GM18511 (cell line): ENCODE measurements at regions not wholly inside any gene's neighbourhood (a gene's known extent, or its start where the extent isn't known, plus 50 kb on each side); places are given as distances from the start of the nearest gene placed in this dataset.
A peak's percentile ranks its signal among the peaks of the same experiment; 100 is the strongest.
"Not testable (repeated sequence)": the region's sequence is repeated elsewhere in the genome, so short reads cannot be mapped to it uniquely, and the experiment has no call there.

Experiments
- ATAC-seq: cut with Tn5 transposase; IDR thresholded peaks from one replicate; pipeline ENCODE4 v1.9.1; 2021; ENCODE audit warnings: mild to moderate bottlenecking, moderate library complexity; ENCODE audit not compliant: unreplicated experiment

DNA sequence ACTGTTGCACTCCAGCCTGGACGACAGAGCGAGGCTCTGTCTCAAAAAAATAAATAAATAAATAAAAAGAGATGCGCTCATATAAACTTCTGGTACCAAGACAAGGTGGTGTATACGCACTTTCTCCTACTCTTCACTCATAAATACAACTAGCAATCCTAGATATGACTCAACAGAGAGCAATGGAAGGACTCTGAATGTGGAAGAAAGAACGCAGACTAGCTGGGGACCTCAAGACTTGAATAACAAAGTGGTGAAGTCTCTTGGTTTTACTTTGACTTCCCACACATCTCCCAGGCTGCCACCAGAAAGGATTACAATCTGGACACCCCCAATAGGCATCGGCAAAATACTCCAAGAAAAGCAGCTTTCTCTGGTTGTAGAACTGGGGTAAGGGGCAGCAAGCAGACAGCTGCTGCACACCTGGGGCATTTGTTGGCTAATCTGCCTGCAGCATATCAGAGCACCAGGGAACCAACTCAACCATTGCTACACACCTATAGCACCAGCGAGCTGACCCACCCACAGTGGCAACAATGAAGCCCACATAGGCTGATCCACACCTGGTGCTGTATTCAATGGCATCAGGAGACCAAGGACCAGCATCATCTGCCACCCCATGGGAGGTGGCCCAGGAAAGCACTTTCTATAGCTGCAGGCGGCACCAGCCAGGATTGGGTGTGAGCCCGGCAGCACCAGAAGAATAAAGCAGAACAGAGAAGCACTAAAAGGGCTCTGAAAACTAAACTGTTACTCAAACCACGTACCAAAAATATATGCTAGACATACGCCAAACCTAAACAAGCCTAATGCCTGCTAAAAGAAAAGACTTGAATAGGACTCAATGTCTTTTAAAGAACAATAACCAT, 1231.7 kb upstream of the TMEM132C start:
- ATAC-seq = no peak

DNA sequence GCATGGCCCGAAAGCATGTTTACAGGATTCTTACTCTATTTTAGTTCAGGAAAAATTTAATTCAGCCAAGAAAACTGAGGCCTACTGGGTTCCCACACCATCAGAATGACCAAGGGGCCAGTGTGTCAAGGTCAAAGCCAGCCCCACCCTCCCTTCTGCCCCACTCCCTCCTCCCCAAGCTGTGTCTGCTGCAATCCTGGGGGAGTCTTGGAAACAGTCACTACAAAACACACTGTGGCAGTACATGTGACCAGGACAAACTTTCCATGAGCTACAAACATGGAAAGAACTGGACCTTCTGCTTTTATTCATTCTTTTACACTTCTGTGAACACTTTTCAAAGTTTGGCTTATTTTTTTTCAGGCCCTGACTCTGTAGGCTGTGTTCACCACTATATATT, 1228.8 kb upstream of the TMEM132C start:
- ATAC-seq = no peak

DNA sequence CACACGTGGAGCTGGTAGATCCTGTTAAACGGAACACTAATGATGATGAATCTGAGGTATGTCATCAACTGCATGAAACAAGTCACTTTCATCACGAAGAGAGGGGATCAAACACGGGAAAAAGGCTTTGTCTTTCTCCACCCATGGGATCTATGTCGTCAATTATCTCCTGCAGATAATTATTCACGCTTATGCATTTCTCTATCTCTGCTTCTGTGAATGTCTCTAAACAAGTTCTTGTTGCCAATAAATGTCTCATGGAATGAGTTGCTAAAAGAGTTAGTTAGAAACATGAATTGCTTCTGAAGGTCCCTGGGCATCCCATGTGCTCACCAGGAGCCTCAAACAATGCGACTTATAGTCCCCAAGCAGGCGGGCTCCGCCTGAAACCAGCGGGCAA, 1228.2 kb upstream of the TMEM132C start:
- ATAC-seq = no peak

DNA sequence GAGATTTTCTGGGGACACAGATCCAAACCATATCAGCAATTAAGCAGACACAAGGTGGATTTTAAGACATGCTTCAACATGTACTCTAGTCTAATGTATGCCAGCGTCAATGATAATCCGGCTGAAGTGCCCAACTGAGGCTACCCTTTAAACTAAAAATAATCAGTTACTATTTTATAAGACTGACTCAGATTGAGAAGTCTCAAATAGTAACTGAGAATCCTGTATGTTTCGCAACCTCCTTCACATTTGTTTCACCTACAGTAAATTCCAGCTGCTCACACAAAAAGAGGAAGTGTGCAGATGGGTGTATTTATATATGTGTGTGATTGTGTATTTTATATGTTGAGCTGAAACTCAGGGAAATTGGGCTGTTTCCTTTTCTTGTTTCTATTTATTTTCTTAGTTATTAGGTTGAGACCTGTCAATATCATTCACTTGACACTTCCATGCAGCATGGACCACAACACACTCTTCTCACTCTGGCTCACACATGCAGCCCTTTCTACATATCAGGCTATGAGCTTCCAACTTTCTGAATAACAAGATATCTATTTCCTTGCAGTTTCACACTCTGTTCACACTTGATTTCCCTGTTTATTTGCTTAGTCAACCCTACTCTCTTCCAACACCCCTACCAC, 1224.9 kb upstream of the TMEM132C start:
- ATAC-seq = peak; percentile 96

DNA sequence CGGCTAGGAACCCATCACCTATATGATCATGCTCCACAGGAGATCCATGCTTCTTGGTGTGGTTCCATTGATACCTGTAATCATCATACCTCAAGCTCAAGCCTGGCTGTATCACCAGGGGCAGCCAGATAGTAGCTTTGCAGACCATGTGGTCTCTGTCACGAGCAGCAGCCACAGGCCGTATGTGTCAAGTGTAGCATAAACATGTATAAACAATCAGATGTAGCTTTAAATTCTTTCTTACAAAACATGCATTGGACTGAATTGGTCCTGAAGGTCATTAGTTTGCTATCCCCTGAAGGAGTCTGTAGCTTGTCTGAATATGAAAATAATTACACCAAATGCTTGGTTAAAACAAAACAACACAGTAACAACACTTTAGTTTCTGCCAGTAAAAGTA, 1223.2 kb upstream of the TMEM132C start:
- ATAC-seq = no peak

DNA sequence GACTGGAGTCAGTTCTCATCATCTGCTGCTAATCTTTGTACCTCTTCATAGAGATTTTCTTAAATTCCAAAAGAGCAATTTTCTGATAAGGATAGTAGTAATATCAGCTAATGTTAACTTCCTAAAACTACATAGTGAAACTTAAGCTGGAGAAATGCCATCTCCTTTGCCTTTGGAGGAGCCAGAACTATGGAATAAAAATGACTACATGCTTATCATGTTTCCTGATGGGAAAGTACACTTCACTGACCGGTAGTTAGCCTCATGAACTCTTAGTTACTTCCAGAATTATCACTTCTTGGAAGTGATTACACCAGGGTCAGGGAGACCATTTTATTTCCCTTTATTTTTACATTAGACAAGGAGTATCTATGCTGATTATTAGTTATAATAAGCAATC, 1222.1 kb upstream of the TMEM132C start:
- ATAC-seq = no peak

DNA sequence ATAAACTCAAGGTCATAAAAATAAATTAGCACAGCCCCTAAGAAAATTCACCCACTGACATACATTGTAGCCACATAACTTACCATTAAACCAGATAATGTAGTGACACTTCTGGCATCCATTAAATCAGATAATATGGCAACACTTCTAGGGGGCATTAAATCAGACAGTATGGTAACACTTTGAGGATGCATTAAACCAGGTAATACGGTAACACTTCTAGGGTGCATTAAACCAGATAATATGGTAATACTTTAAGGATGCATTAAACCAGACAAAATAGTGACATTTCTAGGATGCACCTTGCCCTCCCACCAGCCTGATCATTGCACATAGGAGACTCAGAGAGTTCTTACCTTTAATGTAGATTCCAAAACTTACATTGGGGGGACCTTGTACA, 1220.5 kb upstream of the TMEM132C start:
- no peak for ATAC-seq

DNA sequence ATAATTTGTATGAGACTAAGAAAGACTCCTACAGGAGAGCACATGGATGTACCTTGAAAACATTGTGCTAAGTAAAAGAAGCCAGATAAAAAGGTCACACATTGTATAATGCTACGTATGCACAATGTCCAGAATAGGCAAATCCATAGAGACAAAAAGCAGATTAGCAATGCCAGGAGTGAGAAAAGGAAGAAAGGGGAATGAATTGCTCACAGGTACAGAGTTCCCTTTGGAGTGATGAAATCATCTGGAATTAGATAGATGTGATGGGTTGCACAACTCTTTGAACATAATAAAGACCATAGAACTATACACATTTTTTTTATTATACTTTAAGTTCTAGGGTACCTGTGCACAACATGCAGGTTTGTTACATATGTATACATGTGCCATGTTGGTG, 1218.9 kb upstream of the TMEM132C start:
- ATAC-seq = no peak

DNA sequence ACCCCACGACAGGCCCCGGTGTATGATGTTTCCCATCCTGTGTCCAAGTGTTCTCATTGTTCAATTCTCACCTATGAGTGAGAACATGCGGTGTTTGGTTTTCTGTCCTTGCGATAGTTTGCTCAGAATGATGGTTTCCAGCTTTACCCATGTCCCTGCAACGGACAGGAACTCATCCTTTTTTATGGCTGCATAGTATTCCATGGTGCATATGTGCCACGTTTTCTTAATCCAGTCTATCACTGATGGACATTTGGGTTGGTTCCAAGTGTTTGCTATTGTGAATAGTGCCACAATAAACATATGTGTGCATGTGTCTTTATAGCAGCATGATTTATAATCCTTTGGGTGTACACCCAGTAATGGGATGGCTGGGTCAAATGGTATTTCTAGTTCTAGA, 1218.4 kb upstream of the TMEM132C start:
- not testable (repeated sequence) for ATAC-seq

DNA sequence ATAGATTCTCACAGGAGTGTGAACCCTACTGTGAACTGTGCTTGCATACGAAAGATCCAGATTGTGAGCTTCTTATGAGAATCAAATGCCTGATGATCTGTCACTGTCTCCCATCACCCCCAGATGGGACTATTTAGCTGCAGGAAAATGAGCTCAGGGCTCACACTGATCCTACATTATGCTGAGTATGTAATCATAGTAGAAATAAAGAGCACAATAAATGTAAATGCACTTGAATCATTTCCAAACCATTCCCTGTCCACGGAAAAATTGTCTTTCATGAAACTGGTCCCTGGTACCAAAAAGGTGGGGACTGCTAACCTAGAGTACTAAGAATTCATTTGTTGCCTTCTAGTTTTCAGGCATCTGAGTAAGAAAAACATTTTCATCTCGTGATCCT, 1215.8 kb upstream of the TMEM132C start:
- ATAC-seq = no peak

DNA sequence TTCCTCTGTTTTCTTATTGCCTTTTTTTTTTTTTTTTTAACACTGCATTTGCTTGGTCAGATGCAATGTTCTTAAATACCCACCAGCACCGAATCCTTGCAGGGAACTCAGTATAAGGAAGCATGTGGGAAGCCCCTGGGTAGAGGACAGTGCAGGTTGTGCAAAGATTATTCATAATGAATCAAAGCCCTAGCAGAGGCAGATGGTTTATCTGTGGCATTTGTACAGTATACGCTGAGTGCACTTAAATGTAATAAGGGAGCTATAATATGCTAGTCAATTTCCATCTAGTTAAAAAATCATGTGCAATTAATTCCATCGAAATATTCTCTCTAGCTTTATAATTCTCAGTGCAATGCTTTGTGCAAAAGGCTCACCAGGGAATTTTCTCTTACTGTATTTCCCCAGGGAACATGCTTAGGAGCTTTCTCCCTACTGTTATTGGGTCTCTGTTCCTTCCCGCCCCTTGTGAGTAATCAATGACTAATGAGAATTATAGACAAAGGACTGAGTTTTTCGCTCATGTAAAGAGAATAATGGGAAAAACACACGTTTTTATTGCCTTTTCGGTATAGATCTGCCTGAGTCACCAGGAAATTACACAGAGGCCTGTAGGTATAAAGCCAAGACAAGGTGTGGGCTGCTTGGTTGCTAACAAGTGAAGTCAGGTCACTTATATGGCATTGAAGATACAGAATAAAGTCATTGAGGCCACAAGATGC, 1214.3 kb upstream of the TMEM132C start:
- ATAC-seq = no peak

DNA sequence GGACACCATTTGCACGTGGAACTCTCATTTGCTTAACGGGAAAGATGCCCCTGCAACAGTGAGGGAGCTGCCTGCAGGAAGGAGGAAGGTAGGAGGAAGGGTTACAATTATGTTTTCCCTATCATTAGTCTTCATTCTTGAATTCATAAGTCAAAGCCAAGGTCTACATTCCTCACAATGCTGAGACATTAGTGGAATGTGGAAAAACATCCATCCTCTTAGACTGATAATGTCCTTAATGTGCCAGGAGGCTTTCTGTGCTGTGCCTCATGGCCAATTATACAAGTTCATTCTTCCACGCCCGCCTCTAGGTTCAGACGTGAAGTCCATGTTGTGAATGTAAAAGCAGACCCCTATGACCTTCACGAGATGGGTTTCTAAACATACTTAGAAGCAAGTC, 1212.4 kb upstream of the TMEM132C start:
- ATAC-seq = no peak

DNA sequence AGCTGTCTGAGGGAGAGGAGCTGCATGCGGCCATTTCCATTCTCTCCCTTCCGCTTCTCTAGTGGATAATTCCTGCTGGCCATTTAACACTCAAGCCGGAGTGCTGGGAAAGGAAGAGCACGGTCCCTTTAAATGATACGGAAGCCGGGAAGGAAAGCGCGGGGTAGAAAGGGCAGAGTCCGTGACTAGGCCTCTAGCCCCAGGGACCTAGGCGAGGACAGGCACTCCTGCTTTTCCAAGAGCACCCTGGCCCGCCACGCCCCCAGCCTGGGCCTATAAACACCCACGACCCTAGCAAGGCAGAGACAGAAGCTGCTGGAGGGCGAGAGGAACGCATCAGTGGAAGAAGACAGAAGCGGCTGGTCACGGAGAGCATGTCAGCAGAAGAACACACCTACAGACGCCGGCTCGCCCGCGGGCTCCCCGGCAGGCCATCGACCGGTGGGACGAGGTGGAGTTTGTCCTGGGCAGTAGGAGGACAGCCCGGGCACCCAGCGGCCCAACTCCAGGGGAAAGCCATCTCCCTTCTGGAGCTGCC, 1206.6 kb upstream of the TMEM132C start:
- no peak for ATAC-seq

DNA sequence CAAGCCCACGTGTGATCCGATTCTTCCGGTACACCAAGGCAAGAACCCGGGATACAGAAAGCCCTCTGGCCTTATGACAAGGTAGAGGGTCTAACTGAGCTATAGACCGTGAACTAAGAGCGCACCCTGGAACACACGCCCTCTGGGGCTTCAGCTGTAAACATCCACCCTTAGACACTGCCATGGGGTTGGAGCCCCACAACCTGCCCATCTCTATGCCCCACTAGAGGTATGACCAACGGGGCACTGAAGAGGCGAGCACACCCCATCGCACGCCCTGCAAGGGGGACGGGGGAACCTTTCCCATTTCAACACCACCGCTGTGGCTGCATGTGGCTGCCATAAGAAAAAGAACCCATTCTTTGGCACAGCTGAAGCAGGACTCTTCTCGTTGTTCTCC, 1206.0 kb upstream of the TMEM132C start:
- no peak for ATAC-seq

DNA sequence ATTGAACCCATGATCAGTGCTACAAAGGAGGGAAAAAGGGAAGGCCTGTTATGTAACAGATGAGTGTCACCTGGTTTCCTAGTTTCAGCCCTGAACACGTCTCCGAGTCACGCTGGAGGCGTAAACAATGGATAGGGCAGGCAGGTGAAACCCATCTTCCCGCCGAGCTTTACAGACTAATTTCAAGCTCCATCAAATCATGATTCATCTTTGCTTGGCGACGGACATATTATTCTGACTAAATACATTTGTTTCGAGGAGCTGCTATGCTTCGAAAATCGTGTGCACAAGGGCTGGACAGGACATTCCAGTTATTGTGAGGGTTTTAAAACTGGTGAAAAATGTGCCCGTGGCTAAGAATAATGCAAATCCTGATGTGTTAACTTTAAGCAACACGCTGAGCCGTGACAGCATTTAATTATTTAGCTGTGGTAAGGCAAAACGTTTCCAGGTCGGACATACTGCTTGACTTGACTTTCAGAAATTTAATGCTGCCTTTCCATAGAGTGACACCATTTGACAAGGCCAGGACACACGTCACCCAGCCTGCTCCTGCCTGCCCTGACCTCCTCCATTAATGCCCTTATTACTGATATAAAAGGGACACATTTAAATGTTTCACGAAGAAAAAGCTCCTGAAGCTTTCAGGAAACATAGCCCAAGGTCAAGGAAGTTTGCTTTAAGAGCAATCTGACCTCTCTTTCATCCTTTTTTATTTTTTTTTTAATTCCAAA, 1203.5 kb upstream of the TMEM132C start:
- ATAC-seq = no peak

DNA sequence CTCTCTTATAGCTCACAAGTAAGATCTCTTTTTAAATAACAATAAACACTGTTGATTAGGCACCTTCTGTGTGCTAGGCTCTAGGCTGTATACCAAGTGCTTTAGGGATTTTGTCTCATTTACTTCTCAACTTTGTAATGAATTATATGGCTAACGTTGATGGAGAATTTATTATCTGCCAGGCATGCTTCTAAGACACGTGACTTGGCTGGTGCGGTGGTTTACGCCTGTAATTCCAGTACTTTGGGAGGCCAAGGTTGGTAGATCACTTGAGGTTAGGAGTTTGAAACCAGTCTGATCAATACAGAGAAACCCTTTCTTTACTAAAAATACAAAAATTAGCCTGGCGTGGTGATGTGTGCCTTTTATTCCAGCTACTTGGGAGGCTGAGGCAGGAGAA, 1202.8 kb upstream of the TMEM132C start:
- no peak for ATAC-seq

DNA sequence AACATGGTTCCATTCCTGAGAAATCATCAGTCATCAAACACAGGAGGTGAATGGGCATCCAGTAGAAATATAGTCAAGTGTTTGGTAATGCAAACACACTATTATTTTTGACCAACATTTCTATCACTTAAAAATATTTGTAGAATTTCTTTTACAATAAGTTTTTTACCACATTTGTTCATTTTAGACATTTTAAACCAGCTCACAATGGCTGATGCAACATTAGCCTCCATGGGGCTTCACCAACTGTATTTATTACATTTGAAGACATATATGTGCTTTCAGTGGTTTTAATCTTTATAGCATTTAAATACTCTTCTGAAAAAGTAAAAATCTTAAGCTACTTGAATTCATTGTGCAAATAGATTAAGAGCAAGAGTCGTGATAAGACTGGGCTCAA, 1201.4 kb upstream of the TMEM132C start:
- ATAC-seq = no peak

DNA sequence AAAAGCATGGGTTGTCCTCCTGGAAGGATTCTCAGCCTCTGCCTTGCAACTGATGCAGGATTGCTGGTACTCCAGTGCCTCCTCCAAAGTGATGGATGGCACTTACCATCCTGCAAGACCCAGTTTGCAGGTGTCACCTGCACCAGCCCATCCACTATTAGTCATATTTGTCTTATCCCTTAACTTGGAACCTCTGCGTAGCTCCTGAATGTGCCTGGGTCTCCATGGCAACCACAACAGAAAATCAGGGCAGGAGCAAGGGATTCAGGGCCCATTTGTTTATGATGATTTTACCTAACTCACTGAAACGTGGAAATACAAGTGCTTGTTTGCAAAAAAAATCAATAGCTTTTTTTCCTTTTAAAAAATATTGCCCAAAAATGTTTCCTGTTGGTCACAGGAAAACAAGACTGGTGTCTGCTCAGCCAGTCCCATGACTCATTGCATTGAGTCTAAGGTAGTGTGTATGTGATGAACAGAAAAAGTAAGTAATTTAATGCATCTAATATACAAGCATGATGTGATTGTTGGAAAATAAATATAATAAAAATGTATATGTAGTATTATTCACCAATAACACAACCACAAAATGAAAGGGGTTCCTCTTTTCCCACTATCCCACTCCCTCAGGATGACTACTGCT, 1196.3 kb upstream of the TMEM132C start:
- ATAC-seq = no peak

DNA sequence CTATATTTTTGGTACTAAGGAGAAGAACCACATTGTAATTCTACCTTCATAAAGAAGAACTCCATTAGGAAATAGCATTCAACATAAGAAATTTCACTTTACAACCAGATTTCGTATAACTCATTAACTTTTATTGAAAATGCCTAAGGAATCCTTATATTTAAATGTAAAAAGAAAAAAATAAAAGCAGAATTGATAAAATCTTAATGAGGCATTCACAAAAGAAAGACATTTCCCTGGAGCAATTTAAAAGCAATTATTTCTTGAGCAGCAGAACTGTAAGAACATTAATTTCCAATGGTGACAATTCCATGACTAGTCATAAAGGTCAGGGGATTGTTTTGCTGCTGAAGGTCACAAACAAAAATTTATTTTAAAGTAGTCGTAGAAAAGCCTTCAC, 1192.8 kb upstream of the TMEM132C start:
- no peak for ATAC-seq

DNA sequence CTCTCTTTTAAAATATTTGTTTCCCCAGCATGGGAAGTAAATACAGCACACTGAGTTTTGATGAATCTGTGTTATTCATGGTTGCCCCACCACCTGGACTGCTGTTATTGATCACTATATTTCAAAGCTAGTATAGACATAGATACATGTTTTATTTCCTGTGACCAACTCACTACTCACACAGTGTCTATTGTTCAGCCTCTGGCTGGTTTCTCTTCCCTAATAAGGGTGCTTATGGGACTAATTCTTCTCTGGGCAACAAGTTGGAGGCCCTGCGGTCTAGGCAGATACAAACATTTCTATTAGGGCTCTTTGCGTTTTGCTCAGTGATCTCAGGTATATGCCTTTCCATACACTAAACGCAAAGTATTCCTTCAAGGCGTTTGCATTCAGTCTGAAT, 1191.0 kb upstream of the TMEM132C start:
- no peak for ATAC-seq
